ENCODE measurements at regions not wholly inside any gene's neighbourhood (a gene's known extent, or its start where the extent isn't known, plus 50 kb on each side); places are given as distances from the start of the nearest gene placed in this dataset.
"Not testable (repeated sequence)": the region's sequence is repeated elsewhere in the genome, so short reads cannot be mapped to it uniquely, and the experiment has no call there.

DNA sequence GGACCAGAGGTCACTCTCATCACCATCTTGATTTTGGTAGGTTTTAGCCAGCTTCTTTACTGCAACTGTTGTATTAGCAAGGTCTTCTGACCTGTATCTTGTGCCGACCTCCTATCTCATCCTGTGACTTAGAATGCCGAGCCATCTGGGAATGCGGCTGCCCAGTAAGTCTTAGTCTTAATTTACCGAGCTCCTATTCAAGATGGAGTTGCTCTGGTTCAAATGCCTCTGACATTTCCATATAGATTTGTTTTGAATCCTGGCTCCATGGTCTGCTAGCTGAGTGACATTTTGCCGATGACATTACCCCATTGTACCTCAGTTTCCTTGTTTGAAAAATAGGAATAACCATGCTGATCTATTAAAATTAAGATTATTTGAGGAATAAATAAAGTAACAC lies 193.9 kb upstream of the HMCN1 start:
- Histone ChIP-seq H3K4me3 (ENCODE audit: low read length) (no peak overlapping the region), H3K4me1 (ENCODE audit: control insufficient read depth, insufficient read depth, low read length) (no peaks in the 10 kb centered on the region), H3K9me3 (ENCODE audit: control insufficient read depth, low read length) (no peaks in the 10 kb centered on the region), H3K27me3 (ENCODE audit: control insufficient read depth, insufficient read depth) (no peaks in the 10 kb centered on the region), H3K27ac (ENCODE audit: low read length) (no peak overlapping the region)
- intact Hi-C loops (cut with DNase I) = no loop called here
- WGBS = 94% methylated on average over 5 of the region's 5 CpGs
- no peak for DNase-seq
- ATAC-seq = no peak

DNA sequence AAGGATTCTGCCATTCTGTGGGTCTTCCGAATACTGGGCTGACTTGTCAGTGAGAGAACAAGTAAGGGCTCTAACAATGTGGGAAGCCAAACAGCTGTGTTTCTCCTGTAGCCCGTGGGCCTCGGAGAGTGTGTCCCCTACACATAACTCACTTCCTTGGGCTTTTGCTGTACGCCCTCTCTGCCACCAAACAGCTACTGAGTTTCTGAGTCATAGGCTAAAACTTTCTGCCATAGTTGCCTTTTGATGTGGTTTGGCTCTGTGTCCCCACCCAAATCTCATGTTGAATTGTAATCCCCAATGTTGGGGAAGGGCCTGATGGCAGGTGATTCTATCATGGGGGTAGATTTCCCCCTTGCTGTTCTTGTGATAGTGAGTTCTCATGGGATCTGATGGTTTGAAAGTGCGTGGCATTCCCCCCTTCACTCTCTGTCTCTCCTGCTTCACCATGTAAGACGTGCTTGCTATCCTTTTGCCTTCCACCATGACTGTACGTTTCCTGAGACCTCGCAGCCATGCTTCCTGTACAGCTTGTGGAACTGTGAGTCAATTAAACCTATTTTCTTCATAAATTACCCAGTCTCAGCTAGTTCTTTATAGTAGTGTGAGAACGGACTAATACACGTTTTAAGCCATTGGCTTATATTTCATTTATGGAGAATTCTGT lies 194.8 kb upstream of the HMCN1 start:
- Histone ChIP-seq H3K4me3 (ENCODE audit: low read length) (no peak overlapping the region), H3K9me3 (ENCODE audit: control insufficient read depth, low read length) (no peaks in the 10 kb centered on the region), H3K27ac (ENCODE audit: low read length) (no peak overlapping the region), H3K27me3 (ENCODE audit: control insufficient read depth, insufficient read depth) (no peaks in the 10 kb centered on the region), H3K4me1 (ENCODE audit: control insufficient read depth, insufficient read depth, low read length) (peaks cover 3% of the 10 kb centered on the region)
- DNase-seq (no peak), ATAC-seq (no peak)
- 95% methylated on average over 10 of the region's 10 CpGs for WGBS
- intact Hi-C loops (cut with DNase I) = no loop called here

DNA sequence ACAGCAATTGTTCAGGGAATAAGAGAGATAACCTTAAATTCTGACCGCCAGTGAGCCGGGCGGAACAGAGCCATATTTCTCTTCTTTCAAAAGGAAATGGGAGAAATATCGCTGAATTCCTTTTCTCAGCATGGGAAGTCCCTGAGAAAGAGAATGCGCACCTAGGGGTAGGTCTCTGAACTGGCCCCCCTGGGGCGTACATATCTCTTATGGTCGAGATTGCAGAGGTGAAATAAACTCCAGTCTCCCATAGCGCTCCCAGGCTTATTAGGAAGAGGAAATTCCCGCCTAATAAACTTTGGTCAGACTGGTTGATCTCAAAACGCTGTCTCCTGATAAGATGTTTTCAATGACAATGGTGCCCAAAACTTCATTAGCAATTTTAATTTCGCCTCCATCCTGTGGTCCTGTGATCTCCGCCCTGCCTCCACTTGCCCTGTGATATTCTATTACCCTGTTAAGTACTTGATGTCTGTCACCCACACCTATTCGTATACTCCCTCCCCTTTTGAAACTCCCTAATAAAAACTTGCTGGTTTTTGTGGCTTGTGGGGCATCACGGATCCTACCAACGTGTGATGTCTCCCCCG lies 195.8 kb upstream of the HMCN1 start:
- ATAC-seq; H3K4me1 ChIP-seq (ENCODE audit: control insufficient read depth, insufficient read depth, low read length); H3K27ac ChIP-seq (ENCODE audit: low read length); H3K4me3 ChIP-seq (ENCODE audit: low read length); H3K27me3 ChIP-seq (ENCODE audit: control insufficient read depth, insufficient read depth); DNase-seq; H3K9me3 ChIP-seq (ENCODE audit: control insufficient read depth, low read length); intact Hi-C loops (cut with DNase I): not testable (repeated sequence)
- 79% methylated on average over 14 of the region's 16 CpGs for WGBS

DNA sequence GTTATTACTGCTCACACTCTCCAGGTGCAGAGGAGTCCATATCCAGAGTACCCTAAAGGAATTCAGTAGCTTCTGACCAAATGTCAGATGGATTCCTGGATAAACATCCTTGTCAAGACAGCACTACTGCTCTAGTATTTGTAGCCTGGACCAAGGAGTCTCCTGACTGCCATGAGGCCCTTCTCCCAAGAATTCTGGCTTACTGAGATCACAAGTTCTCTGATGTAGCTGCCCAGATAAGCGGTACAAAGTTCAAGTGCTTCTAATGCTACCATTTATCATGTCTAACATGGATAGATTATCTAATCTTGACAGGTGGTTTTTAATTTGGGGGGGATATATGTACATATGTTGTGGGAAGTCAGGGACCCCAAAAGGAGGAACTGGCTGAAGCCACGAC lies 196.6 kb upstream of the HMCN1 start:
- WGBS = 88% methylated on average over 2 of the region's 2 CpGs

DNA sequence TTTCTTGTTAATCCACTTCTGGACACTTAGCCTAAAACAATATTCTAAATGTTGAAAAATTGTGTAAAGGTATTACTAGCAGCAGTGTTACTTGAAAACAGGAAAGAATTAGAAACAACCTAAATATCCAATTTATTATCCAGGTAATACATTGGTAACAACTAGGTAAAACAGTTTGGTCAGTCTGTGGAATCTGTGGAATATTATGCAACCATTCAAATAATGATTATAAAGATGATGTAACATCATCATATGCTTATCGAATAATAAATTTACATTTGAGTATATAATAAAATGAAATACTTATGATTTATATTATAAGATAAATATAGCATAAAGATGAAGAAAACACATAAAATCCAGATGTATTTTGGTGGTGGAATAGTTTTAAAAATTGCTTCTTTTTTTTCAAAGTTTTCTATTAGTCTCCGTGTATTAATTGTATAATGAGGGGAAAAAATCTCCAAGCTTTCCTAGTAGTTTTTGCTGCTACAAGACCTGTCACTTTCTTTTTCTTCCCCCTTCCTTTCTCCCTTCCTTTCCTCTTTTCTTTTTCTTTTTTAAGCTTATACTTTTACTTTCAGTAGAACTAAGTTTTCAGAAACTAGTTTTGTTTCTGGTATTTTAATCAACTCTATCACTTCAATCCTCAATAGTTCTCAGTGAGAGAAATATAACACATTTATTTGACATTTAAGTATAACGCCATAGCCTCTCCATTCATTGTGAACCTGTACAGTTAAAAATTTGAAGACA lies 197.8 kb upstream of the HMCN1 start:
- no peak for DNase-seq
- no peaks in the 10 kb centered on the region for H3K9me3 ChIP-seq (ENCODE audit: control insufficient read depth, low read length)
- no peak overlapping the region for H3K27ac ChIP-seq (ENCODE audit: low read length)
- H3K4me3 ChIP-seq (ENCODE audit: low read length) = no peak overlapping the region
- WGBS = 94% methylated on average over 3 of the region's 3 CpGs
- no peak for ATAC-seq
- intact Hi-C loops (cut with DNase I) = no loop called here
- peaks cover 3% of the 10 kb centered on the region for H3K4me1 ChIP-seq (ENCODE audit: control insufficient read depth, insufficient read depth, low read length)
- H3K27me3 ChIP-seq (ENCODE audit: control insufficient read depth, insufficient read depth) = no peaks in the 10 kb centered on the region

More for the DNA sequence above, 196.6 kb upstream of the HMCN1 start:
- intact Hi-C loops (cut with DNase I) = no loop called here
- Histone ChIP-seq H3K4me3 (ENCODE audit: low read length) (no peak overlapping the region), H3K27me3 (ENCODE audit: control insufficient read depth, insufficient read depth) (no peaks in the 10 kb centered on the region), H3K27ac (ENCODE audit: low read length) (no peak overlapping the region), H3K4me1 (ENCODE audit: control insufficient read depth, insufficient read depth, low read length) (peaks cover 3% of the 10 kb centered on the region), H3K9me3 (ENCODE audit: control insufficient read depth, low read length) (no peaks in the 10 kb centered on the region)
- ATAC-seq = no peak
- DNase-seq = no peak

DNA sequence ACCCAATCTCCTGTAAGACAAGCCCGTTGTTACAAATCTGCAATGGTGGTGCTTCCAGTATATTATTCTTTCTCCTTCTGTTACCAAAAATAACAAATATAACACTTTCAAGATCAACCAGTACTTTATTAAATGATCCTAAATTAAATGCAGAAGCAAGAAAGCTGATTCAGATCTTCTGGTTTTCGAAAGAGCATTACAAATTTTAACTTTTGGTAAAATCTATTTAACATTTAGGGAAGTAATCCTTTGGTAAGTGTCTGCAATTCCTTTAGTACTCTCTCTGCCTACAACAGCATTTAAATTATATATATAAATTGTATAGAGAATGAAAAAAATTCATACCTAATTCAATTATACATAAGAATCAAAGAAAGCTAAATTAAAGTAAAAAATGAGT lies 198.6 kb upstream of the HMCN1 start:
- peaks cover 3% of the 10 kb centered on the region for H3K4me1 ChIP-seq (ENCODE audit: control insufficient read depth, insufficient read depth, low read length)
- H3K9me3 ChIP-seq (ENCODE audit: control insufficient read depth, low read length) = no peaks in the 10 kb centered on the region
- intact Hi-C loops (cut with DNase I) = no loop called here
- no peak for DNase-seq
- 90% methylated on average over 2 of the region's 2 CpGs for WGBS
- no peaks in the 10 kb centered on the region for H3K27me3 ChIP-seq (ENCODE audit: control insufficient read depth, insufficient read depth)
- no peak for ATAC-seq
- H3K27ac ChIP-seq (ENCODE audit: low read length) = no peak overlapping the region
- no peak overlapping the region for H3K4me3 ChIP-seq (ENCODE audit: low read length)

DNA sequence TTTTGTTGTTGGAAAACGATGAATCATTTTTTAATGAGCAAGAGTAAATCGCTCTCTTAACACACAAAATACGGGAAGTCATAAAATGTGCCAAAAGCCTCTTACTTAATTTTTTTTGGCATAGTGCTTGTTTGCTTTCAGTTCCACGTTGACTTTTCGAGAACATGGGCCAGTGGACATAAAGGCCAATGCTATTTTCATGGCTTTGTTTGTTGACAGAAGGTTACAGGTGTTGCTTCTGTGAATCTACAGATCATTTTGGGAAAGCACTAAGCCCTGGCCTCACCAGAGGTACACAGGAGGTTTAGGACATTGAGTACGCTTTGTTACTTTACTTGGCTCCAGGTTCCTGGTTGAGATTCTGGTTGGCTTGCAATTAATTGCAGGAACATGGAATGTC lies 199.4 kb upstream of the HMCN1 start:
- Histone ChIP-seq H3K27me3 (ENCODE audit: control insufficient read depth, insufficient read depth) (no peaks in the 10 kb centered on the region), H3K27ac (ENCODE audit: low read length) (peak overlapping the region; percentile 25), H3K4me3 (ENCODE audit: low read length) (no peak overlapping the region), H3K4me1 (ENCODE audit: control insufficient read depth, insufficient read depth, low read length) (peaks cover 3% of the 10 kb centered on the region), H3K9me3 (ENCODE audit: control insufficient read depth, low read length) (no peaks in the 10 kb centered on the region)
- WGBS = 45% methylated on average over 6 of the region's 6 CpGs
- DNase-seq (no peak), ATAC-seq (peak; percentile 62 to 71)
- intact Hi-C loops (cut with DNase I) = no loop called here

DNA sequence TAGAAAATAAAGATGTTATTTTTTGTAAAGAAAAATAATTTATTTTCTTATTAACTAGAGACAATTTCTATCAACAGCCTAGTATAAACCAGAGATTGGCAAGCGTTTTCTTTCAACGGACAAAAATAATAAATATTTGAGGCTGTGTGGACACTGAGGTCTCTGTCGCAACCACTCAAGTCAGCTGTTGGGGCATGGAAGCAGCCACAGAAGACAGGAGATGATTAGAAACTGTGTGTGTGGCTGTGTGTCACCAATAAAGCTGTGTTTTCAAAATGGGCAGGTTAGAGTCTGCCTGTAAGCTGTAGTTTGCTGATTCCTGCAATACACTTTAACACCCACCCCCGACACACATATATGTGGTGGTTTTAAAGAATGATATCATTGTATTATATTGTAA lies 200.6 kb upstream of the HMCN1 start:
- 51% methylated on average over 4 of the region's 4 CpGs for WGBS
- H3K4me1 ChIP-seq (ENCODE audit: control insufficient read depth, insufficient read depth, low read length) = peaks cover 3% of the 10 kb centered on the region
- no peak overlapping the region for H3K27ac ChIP-seq (ENCODE audit: low read length)
- ATAC-seq (peak; percentile 64 to 89), DNase-seq (peak in 2 of 3 donors; percentile 27 to 70)
- no peaks in the 10 kb centered on the region for H3K9me3 ChIP-seq (ENCODE audit: control insufficient read depth, low read length)
- H3K27me3 ChIP-seq (ENCODE audit: control insufficient read depth, insufficient read depth) = no peaks in the 10 kb centered on the region
- H3K4me3 ChIP-seq (ENCODE audit: low read length) = no peak overlapping the region
- intact Hi-C loops (cut with DNase I) = no loop called here

DNA sequence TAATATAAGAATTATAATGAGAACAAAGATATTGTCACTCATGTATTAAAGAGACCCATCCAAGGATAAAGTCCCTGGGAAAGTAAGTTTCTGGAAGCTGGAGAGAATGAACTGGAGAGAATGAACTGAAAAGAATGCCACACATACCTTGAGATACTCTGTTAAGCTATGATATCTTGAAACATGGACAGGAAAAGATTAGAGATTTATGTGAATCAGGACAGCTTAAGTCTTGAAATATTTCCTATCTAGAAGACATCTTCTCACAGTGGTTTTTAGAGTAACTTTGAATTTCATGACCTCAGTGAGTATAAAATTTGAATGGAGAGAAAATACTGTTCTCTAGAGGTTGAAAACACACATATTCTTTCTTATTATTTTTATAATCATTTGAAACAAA lies 201.3 kb upstream of the HMCN1 start:
- ATAC-seq = no peak
- intact Hi-C loops (cut with DNase I) = no loop called here
- Histone ChIP-seq H3K9me3 (ENCODE audit: control insufficient read depth, low read length) (no peaks in the 10 kb centered on the region), H3K4me1 (ENCODE audit: control insufficient read depth, insufficient read depth, low read length) (peaks cover 3% of the 10 kb centered on the region), H3K27ac (ENCODE audit: low read length) (no peak overlapping the region), H3K27me3 (ENCODE audit: control insufficient read depth, insufficient read depth) (no peaks in the 10 kb centered on the region), H3K4me3 (ENCODE audit: low read length) (no peak overlapping the region)
- DNase-seq = no peak

DNA sequence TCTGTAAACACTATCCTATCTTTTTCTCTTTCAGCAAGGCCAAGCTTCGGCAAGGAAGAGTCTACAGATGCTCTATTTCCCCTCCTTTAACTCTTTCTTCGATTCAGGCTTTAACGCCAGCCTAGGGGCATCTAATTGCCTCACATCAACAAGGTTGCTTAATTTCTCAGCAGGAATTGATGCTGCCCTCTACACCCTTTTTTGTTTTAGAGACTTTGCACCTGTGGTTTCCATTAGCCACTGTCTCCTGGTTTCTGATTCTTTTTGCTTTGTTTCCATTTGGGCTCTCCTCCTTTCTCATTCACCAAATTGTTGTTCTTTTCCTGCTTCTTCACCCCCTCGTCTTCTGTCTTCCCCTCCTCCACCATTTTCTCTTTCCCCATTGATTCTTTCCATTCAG lies 202.4 kb upstream of the HMCN1 start:
- DNase-seq (no peak), ATAC-seq (no peak)
- peaks cover 3% of the 10 kb centered on the region for H3K4me1 ChIP-seq (ENCODE audit: control insufficient read depth, insufficient read depth, low read length)
- H3K27me3 ChIP-seq (ENCODE audit: control insufficient read depth, insufficient read depth) = no peaks in the 10 kb centered on the region
- WGBS = 94% methylated on average over 4 of the region's 4 CpGs
- no peak overlapping the region for H3K4me3 ChIP-seq (ENCODE audit: low read length)
- H3K27ac ChIP-seq (ENCODE audit: low read length) = no peak overlapping the region
- H3K9me3 ChIP-seq (ENCODE audit: control insufficient read depth, low read length) = no peaks in the 10 kb centered on the region
- intact Hi-C loops (cut with DNase I) = no loop called here

DNA sequence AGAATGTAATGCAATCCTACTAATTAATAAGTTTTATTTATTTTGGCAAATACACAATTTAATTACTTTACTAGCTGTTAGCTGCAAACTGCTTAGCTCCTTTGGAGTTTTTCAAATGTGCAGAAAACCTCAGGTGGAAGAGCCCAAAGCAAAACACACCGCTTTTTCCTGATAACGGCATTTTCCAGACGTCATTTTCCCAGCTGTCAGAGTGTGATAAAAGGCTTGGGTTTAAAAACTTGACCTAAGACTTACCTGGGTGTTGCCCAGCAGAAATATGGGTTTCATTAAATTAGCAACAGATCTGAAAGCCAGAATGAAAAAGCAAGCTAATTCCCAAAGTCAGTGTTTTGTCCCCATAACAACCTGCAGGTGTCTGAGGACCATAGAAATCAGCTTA lies 204.0 kb upstream of the HMCN1 start:
- intact Hi-C loops (cut with DNase I) = no loop called here
- DNase-seq (no peak), ATAC-seq (no peak)
- no peaks in the 10 kb centered on the region for H3K9me3 ChIP-seq (ENCODE audit: control insufficient read depth, low read length)
- no peak overlapping the region for H3K4me3 ChIP-seq (ENCODE audit: low read length)
- H3K27me3 ChIP-seq (ENCODE audit: control insufficient read depth, insufficient read depth) = no peaks in the 10 kb centered on the region
- H3K4me1 ChIP-seq (ENCODE audit: control insufficient read depth, insufficient read depth, low read length) = peaks cover 3% of the 10 kb centered on the region
- no peak overlapping the region for H3K27ac ChIP-seq (ENCODE audit: low read length)
- WGBS = 71% methylated on average over 3 of the region's 3 CpGs
